Progenitor cell of endocrine pancreas (in vitro differentiated cells): ENCODE measurements at regions not wholly inside any gene's neighbourhood (a gene's known extent, or its start where the extent isn't known, plus 50 kb on each side); places are given as distances from the start of the nearest gene placed in this dataset.
"Not testable (repeated sequence)": the region's sequence is repeated elsewhere in the genome, so short reads cannot be mapped to it uniquely, and the experiment has no call there.

ENCODE experiments used
- DNase-seq: peaks from one replicate; pipeline ENCODE4 v3.0.0; 2021; ENCODE audit warnings: low spot score; ENCODE audit not compliant: unreplicated experiment
- H3K27ac Mint-ChIP-seq: 2 replicates; pipeline ENCODE4 v1.8.0; 2021; ENCODE audit warnings: mild to moderate bottlenecking, moderate library complexity, mixed read lengths
- H3K27me3 Mint-ChIP-seq: 2 replicates; pipeline ENCODE4 v1.8.0; 2021; ENCODE audit warnings: mixed read lengths
- H3K36me3 Mint-ChIP-seq: 2 replicates; pipeline ENCODE4 v1.8.0; 2022; ENCODE audit warnings: mixed read lengths; ENCODE audit not compliant: insufficient read depth
- H3K4me1 Mint-ChIP-seq: 2 replicates; pipeline ENCODE4 v1.8.0; 2021; ENCODE audit warnings: low read depth, mixed read lengths
- H3K4me3 Mint-ChIP-seq: 2 replicates; pipeline ENCODE4 v1.8.0; 2021; ENCODE audit warnings: low read depth, mild to moderate bottlenecking, moderate library complexity, mixed read lengths
- H3K9me3 Mint-ChIP-seq: 2 replicates; pipeline ENCODE4 v1.8.0; 2021; ENCODE audit warnings: low read depth, mixed read lengths
- CTCF ChIP-seq: fragments of 200-600 bp; sonication (generic); IDR thresholded peaks from one replicate; pipeline ENCODE4 v1.5.0; 2021; ENCODE audit warnings: antibody characterized with exemption, mild to moderate bottlenecking; ENCODE audit not compliant: unreplicated experiment

- Mint-ChIP-seq H3K4me1 (no peaks in the 10 kb centered on the region), H3K9me3 (no peaks in the 10 kb centered on the region), H3K4me3 (no peak overlapping the region), H3K27ac (no peak overlapping the region), H3K27me3 (peaks cover 4% of the 10 kb centered on the region), H3K36me3 (no peaks in the 10 kb centered on the region)
- no peak for DNase-seq
- no peak for TF ChIP-seq CTCF
Observed at GRCh38 chr6:169118346-169118830, 135.3 kb downstream of the THBS2 start.

GRCh38 chr6:169117663-169118062, 136.0 kb downstream of the THBS2 start:
- Mint-ChIP-seq H3K4me3 (no peak overlapping the region), H3K27ac (no peak overlapping the region), H3K36me3 (no peaks in the 10 kb centered on the region), H3K4me1 (no peaks in the 10 kb centered on the region), H3K9me3 (no peaks in the 10 kb centered on the region), H3K27me3 (peaks cover 4% of the 10 kb centered on the region)
- no peak for TF ChIP-seq CTCF
- DNase-seq, result no peak

GRCh38 chr6:169115632-169116031, 138.0 kb downstream of the THBS2 start:
- H3K4me1 Mint-ChIP-seq, result no peaks in the 10 kb centered on the region
- no peaks in the 10 kb centered on the region for H3K9me3 Mint-ChIP-seq
- TF ChIP-seq CTCF, result no peak
- H3K36me3 Mint-ChIP-seq, result no peaks in the 10 kb centered on the region
- H3K27me3 Mint-ChIP-seq, result peaks cover 4% of the 10 kb centered on the region
- DNase-seq, result no peak
- no peak overlapping the region for H3K4me3 Mint-ChIP-seq
- no peak overlapping the region for H3K27ac Mint-ChIP-seq

GRCh38 chr6:169114632-169115031, 139.0 kb downstream of the THBS2 start:
- H3K36me3 Mint-ChIP-seq, H3K27me3 Mint-ChIP-seq, H3K27ac Mint-ChIP-seq, DNase-seq, H3K4me1 Mint-ChIP-seq, H3K4me3 Mint-ChIP-seq, H3K9me3 Mint-ChIP-seq: not testable (repeated sequence)

- H3K9me3 Mint-ChIP-seq, result peaks cover 4% of the 10 kb centered on the region
- H3K36me3 Mint-ChIP-seq, result peaks cover 1% of the 10 kb centered on the region
- H3K4me3 Mint-ChIP-seq, result no peak overlapping the region
- H3K27me3 Mint-ChIP-seq, result peaks cover 4% of the 10 kb centered on the region
- no peaks in the 10 kb centered on the region for H3K4me1 Mint-ChIP-seq
- no peak overlapping the region for H3K27ac Mint-ChIP-seq
- TF ChIP-seq CTCF, result no peak
- no peak for DNase-seq
Observed at GRCh38 chr6:169112483-169113320, 140.9 kb downstream of the THBS2 start.

GRCh38 chr6:169111203-169111602, 142.4 kb downstream of the THBS2 start:
- TF ChIP-seq CTCF, result no peak
- peaks cover 1% of the 10 kb centered on the region for H3K36me3 Mint-ChIP-seq
- no peak for DNase-seq
- no peaks in the 10 kb centered on the region for H3K4me1 Mint-ChIP-seq
- no peak overlapping the region for H3K4me3 Mint-ChIP-seq
- peaks cover 4% of the 10 kb centered on the region for H3K27me3 Mint-ChIP-seq
- no peak overlapping the region for H3K27ac Mint-ChIP-seq
- peaks cover 4% of the 10 kb centered on the region for H3K9me3 Mint-ChIP-seq
